Adrenal gland (tissue), 9 donors: ENCODE measurements at regions not wholly inside any gene's neighbourhood (a gene's known extent, or its start where the extent isn't known, plus 50 kb on each side); places are given as distances from the start of the nearest gene placed in this dataset.
A peak's percentile ranks its signal among the peaks of the same experiment; 100 is the strongest.

Experiments
- DNase-seq, 7 donors: peaks; one replicate each; pipeline ENCODE4 v3.0.0-alpha.2; 2019 to 2020
- H3K27ac ChIP-seq, 5 donors: fragments of 200-600 bp; sonication (generic) in 4 of 5; 1 replicate in 3 of 5; 2 replicates in 2 of 5; pipeline versions ENCODE4 v1.5.1 to v1.8.0; 2016 to 2020; ENCODE audit warnings: mild to moderate bottlenecking in 1 of 5
- H3K27me3 ChIP-seq: fragments of 200-600 bp; 2 replicates; pipeline ENCODE4 v1.8.0; 2021
- H3K36me3 ChIP-seq, 2 donors: fragments of 200-600 bp; replicated peaks in 1 of 2; 1 replicate in 1 of 2; 2 replicates in 1 of 2; pipeline versions ENCODE4 v1.5.1 to v1.8.0; 2018 to 2022
- H3K4me1 ChIP-seq, 2 donors: fragments of 200-600 bp; replicated peaks in 1 of 2; 1 replicate in 1 of 2; 2 replicates in 1 of 2; pipeline versions ENCODE4 v1.5.1 to v1.8.0; 2018 to 2021
- H3K4me3 ChIP-seq, 4 donors: fragments of 200-600 bp; sonication (generic) in 3 of 4; one replicate each; pipeline ENCODE4 v1.5.1; 2016 to 2018
- H3K9me3 ChIP-seq, 3 donors: fragments of 200-600 bp; sonication (generic) in 1 of 3; replicated peaks in 1 of 3; 1 replicate in 2 of 3; 2 replicates in 1 of 3; pipeline versions ENCODE4 v1.5.1 to v1.8.0; 2016 to 2021
- POLR2A ChIP-seq, 2 donors: fragments of 450-650 bp; IDR thresholded peaks; one replicate each; pipeline ENCODE4 v1.6.1; 2017; ENCODE audit warnings: antibody characterized with exemption in 2 of 2, mild to moderate bottlenecking in 2 of 2, moderate library complexity in 1 of 2
- WGBS, 4 donors: extraction: QIAGEN DNeasy Blood & Tissue Kit in 2 of 4; methylation state at CpG; one replicate each; pipeline versions ENCODE4 v1.1.5 to v1.1.7; 2013 to 2017; 5-methylcytosine and 5-hydroxymethylcytosine counted together
- intact Hi-C, 2 donors: fragments of 100-400 bp; cut with DNase I; formaldehyde crosslinking; loops; one replicate each; pipeline versions ENCODE4 v1.14.1 to v1.15.0; 2022 to 2023
- TF ChIP-seq, protein P1 (sequence below), 6 experiments: fragments of 450-650 bp in 4 of 6; fragments of 200-600 bp in 2 of 6; sonication (generic) in 1 of 6; IDR thresholded peaks; 1 replicate in 5 of 6; 2 replicates in 1 of 6; pipeline versions ENCODE4 v1.5.1 to v1.8.0; 2016 to 2021; ENCODE audit warnings: antibody characterized with exemption in 6 of 6, mild to moderate bottlenecking in 2 of 6, moderate library complexity in 1 of 6
- donor health status: healthy with polysubstance abuse.
- donor health status: Bipolar disorder and iron deficiency.
- donor health status: DM: yes; HTN: yes; CAD: no.
- donor health status: DM: no; HTN: no; CAD: no.
- donor health status: DM: no; HTN: no; CAD: no.

DNA sequence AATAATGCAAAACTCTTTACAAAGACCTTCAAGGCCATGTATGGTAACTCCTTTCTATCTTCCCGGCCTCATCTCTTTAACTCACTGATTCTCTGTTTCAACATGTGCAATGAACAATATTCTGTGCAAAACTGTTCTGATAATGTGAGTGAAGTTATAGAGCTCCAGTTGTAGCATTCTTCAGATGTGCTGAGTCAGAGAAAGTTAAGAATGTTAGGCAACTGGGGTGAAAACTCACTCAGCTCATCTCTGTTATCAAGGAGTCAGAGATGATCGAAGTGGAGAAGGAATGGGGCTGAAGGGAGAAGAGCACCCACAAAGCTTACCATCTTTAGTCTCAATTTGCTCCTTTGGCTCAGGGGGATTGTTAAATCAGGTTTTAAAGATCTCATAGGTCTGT, 344.7 kb upstream of the NPSR1 start:
- WGBS, 4 donors: 83 to 91% (median 86%) methylated on average over 2 of the region's 2 CpGs
- no peak for TF ChIP-seq POLR2A (IDR thresholded peaks at IDR 0.05)
- TF ChIP-seq, protein P1, sequence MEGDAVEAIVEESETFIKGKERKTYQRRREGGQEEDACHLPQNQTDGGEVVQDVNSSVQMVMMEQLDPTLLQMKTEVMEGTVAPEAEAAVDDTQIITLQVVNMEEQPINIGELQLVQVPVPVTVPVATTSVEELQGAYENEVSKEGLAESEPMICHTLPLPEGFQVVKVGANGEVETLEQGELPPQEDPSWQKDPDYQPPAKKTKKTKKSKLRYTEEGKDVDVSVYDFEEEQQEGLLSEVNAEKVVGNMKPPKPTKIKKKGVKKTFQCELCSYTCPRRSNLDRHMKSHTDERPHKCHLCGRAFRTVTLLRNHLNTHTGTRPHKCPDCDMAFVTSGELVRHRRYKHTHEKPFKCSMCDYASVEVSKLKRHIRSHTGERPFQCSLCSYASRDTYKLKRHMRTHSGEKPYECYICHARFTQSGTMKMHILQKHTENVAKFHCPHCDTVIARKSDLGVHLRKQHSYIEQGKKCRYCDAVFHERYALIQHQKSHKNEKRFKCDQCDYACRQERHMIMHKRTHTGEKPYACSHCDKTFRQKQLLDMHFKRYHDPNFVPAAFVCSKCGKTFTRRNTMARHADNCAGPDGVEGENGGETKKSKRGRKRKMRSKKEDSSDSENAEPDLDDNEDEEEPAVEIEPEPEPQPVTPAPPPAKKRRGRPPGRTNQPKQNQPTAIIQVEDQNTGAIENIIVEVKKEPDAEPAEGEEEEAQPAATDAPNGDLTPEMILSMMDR (IDR thresholded peaks at IDR 0.05): no peak
- H3K27me3 ChIP-seq: no peaks in the 10 kb centered on the region
- intact Hi-C loops: no loop called here
- H3K9me3 ChIP-seq: no peaks in the 10 kb centered on the region
- no peak overlapping the region for H3K4me3 ChIP-seq
- no peak for DNase-seq
- no peaks in the 10 kb centered on the region for H3K4me1 ChIP-seq
- no peak overlapping the region for H3K27ac ChIP-seq
- H3K36me3 ChIP-seq: no peaks in the 10 kb centered on the region

DNA sequence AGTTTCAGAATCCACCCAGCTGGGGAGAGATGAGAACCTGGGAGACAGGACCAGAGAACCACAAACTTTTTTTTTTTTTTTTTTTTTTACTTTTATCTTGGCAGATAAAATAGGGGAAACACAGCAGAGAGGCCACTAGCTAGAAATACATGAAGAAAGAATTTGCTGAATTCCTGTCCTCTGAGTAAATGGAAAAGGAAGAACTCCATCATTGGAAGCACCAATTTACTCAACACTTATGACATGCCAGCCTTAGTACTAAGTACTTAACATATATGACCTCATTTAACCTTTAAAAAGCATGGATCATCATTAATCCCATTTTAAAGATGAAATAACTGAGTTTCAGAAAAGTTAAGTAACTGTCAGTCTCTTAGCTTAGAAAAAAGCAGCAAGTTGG, 343.0 kb upstream of the NPSR1 start:
- H3K27me3 ChIP-seq: no peaks in the 10 kb centered on the region
- intact Hi-C loops: no loop called here
- H3K4me3 ChIP-seq: no peak overlapping the region
- no peaks in the 10 kb centered on the region for H3K9me3 ChIP-seq
- H3K36me3 ChIP-seq: no peaks in the 10 kb centered on the region
- no peaks in the 10 kb centered on the region for H3K4me1 ChIP-seq
- no peak for TF ChIP-seq POLR2A (IDR thresholded peaks at IDR 0.05)
- TF ChIP-seq, protein P1 (IDR thresholded peaks at IDR 0.05): no peak
- no peak overlapping the region for H3K27ac ChIP-seq
- no peak for DNase-seq

DNA sequence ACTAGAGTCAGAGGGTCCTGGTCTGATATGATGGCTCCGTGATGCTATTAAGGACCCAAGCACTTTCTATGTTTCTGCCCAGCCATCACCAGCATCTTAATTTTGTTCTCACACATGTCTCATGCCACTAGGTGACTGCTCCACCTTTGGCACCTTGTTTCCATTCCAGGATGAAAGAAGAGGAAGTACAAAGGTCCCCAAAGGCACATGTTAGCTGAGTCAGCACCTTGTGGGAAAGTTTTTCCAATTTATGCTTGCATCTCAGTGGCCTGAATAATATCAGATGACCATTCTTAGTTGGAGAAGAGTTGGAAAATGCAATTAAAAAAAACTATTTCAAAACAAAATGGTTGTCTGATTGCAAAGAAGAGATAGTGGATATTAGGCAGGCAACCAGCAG, 341.0 kb upstream of the NPSR1 start:
- intact Hi-C loops: no loop called here

DNA sequence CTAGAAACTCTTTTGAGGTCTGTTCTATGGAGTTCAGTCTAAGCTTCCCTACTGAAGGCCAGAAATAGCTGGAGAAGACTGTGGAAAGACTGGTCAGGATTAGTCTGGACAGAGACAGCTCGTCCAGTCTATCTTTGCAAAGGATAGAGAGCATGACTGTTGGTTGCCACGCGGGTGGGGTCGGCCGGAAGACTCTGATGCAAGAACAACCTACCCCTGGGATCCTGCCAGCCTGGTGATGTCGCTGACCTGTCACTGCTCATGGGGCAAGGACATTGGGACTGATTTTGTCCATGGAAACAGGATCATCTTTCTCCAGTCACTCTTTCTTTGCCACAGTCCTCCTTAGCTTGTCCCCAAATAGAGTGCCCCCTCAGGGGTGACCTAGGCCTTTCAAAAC, 337.6 kb upstream of the NPSR1 start:
- Histone ChIP-seq H3K36me3 (no peaks in the 10 kb centered on the region), H3K9me3 (no peaks in the 10 kb centered on the region), H3K27me3 (no peaks in the 10 kb centered on the region), H3K4me3 (no peak overlapping the region), H3K27ac (no peak overlapping the region), H3K4me1 (peaks cover 0 to 10% of the 10 kb centered on the region in 2 donors)
- DNase-seq: peak in 4 of 7 donors; percentile 4 to 51 (median 15)
- WGBS, 4 donors: 44 to 58% (median 57%) methylated on average over 5 to 6 of the region's 6 CpGs
- TF ChIP-seq, protein P1 (IDR thresholded peaks at IDR 0.05): no peak
- no peak for TF ChIP-seq POLR2A (IDR thresholded peaks at IDR 0.05)
- intact Hi-C loops: no loop called here

More for the DNA sequence above, 341.0 kb upstream of the NPSR1 start:
- TF ChIP-seq, protein P1 (IDR thresholded peaks at IDR 0.05): no peak
- no peak for TF ChIP-seq POLR2A (IDR thresholded peaks at IDR 0.05)
- no peak for DNase-seq
- H3K27ac ChIP-seq: no peak overlapping the region
- H3K27me3 ChIP-seq: no peaks in the 10 kb centered on the region
- no peak overlapping the region for H3K4me3 ChIP-seq
- 80 to 89% (median 86%) methylated on average over 1 of the region's 1 CpG for WGBS, 4 donors
- H3K9me3 ChIP-seq: no peaks in the 10 kb centered on the region
- no peaks in the 10 kb centered on the region for H3K36me3 ChIP-seq
- peaks cover 0 to 10% of the 10 kb centered on the region in 2 donors for H3K4me1 ChIP-seq
